ENCODE measurements at regions not wholly inside any gene's neighbourhood (a gene's known extent, or its start where the extent isn't known, plus 50 kb on each side); places are given as distances from the start of the nearest gene placed in this dataset.

DNA sequence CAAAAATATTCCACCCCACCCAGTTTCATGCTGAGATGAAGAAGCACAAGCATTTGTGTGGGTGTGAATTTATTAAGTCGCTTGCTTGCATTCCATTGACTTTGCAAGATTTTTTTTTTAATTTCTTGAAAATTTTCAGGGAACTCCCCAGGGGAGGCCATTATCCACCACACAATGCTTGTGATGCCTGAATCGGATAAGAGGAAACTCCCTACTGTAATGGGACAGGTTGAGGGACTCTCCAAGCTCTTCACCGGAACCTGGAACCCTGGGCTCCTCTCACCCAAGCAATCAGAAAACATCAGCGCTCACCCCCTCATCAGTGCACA lies 153.6 kb upstream of the ZMIZ1 start:
- Histone ChIP-seq H3K4me1 (no peaks in the 10 kb centered on the region), H3K4me3 (ENCODE audit: low read depth, low read length) (no peak overlapping the region), H3K27me3 (no peaks in the 10 kb centered on the region)

DNA sequence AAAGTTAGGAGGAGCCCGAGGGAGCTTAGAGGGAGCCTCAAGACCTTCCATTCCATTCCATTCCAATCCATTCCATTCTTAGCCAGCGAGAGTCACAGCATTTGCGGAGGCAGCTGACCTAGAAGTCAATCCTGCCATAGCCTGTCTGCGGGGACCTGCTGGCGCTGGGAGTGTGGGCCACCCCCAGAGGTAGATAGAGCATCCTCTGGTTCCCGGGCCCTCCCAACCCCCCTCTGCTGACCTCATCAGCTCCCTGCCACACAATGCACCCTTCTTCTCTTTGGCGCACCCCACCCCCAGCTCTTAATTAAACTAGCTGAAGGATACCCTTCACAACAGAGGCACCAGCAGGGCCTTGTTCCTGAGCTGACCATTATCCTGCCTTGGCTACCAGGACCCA lies 152.5 kb upstream of the ZMIZ1 start:
- Histone ChIP-seq H3K9me3 (no peaks in the 10 kb centered on the region), H3K27me3 (no peaks in the 10 kb centered on the region), H3K4me3 (ENCODE audit: low read depth, low read length) (no peak overlapping the region), H3K36me3 (no peaks in the 10 kb centered on the region), H3K4me1 (no peaks in the 10 kb centered on the region)
- TF ChIP-seq, protein P1, sequence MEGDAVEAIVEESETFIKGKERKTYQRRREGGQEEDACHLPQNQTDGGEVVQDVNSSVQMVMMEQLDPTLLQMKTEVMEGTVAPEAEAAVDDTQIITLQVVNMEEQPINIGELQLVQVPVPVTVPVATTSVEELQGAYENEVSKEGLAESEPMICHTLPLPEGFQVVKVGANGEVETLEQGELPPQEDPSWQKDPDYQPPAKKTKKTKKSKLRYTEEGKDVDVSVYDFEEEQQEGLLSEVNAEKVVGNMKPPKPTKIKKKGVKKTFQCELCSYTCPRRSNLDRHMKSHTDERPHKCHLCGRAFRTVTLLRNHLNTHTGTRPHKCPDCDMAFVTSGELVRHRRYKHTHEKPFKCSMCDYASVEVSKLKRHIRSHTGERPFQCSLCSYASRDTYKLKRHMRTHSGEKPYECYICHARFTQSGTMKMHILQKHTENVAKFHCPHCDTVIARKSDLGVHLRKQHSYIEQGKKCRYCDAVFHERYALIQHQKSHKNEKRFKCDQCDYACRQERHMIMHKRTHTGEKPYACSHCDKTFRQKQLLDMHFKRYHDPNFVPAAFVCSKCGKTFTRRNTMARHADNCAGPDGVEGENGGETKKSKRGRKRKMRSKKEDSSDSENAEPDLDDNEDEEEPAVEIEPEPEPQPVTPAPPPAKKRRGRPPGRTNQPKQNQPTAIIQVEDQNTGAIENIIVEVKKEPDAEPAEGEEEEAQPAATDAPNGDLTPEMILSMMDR (IDR thresholded peaks at IDR 0.05; ENCODE audit: low read depth, low read length), result no peak
- no peak for DNase-seq

More for the DNA sequence above, 153.6 kb upstream of the ZMIZ1 start:
- no peak for DNase-seq
- H3K9me3 ChIP-seq, result no peaks in the 10 kb centered on the region
- TF ChIP-seq, protein P1 (IDR thresholded peaks at IDR 0.05; ENCODE audit: low read depth, low read length), result no peak
- no peaks in the 10 kb centered on the region for H3K36me3 ChIP-seq

DNA sequence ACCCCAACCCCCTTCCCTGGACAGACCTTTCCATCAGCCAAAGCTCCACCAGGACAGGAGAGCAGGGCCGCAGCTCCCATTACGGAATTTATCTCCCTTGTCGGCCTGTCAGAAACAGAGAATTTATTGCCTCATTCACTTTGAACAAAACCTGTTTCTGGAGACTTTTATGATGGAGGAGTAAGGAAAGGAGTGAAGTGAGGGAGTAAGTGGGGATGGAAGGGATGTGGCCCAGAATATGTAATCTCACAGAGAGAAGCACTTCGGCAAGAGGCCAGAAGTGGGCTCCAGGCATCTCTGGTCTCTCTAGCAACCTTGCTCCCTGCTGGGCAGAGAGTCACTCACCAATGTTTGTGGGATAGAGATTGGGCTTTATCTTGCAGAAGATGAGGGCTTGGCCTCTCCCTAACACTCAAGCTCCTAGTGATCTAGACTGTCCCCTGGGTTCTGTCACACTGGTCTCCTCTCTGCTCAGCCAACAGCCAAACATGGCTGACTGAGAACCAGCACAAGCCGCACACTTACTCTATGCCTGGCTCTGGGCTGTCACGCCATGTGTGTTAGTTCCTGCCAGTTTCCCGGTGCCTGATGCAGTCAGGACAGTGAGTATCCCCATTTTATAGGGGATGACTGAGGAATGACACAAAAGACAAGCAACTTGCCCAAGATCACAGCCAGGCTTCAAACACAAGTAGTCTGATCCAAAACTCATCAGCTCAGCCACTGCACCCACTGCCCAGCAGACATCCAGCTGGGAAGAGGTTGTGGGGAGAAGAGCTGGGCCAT lies 149.4 kb upstream of the ZMIZ1 start:
- H3K4me1 ChIP-seq, result peaks cover 6% of the 10 kb centered on the region; the same call in 1 of the 2 replicates
- no peak for DNase-seq
- H3K9me3 ChIP-seq, result no peaks in the 10 kb centered on the region
- no peak overlapping the region for H3K4me3 ChIP-seq (ENCODE audit: low read depth, low read length)
- no peaks in the 10 kb centered on the region for H3K27me3 ChIP-seq
- TF ChIP-seq, protein P1 (IDR thresholded peaks at IDR 0.05; ENCODE audit: low read depth, low read length), result no peak
- H3K36me3 ChIP-seq, result no peaks in the 10 kb centered on the region

DNA sequence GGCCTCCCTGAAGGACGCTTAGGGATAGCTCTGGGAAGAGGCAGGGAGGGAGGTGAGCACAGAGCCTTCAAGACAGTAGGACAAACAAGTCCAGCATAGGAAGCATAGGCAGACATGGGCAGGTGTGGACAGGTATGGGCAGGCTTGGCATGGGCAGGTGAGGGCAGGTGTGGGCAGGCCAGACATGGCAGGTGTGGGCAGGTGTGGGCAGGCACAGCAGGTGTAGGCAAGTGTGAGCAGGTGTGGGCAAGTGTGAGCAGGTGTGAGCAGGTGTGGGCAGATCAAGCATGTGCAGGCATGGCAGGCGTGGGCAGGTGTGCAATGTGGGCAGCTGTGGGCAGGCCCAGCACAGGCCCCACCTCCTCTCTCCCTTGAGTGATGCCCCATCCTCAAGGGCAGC lies 148.8 kb upstream of the ZMIZ1 start:
- Histone ChIP-seq H3K4me3 (ENCODE audit: low read depth, low read length) (no peak overlapping the region), H3K27me3 (no peaks in the 10 kb centered on the region), H3K36me3 (no peaks in the 10 kb centered on the region), H3K9me3 (no peaks in the 10 kb centered on the region), H3K4me1 (peaks cover 6% of the 10 kb centered on the region)
- TF ChIP-seq, protein P1 (IDR thresholded peaks at IDR 0.05; ENCODE audit: low read depth, low read length), result no peak
- no peak for DNase-seq

DNA sequence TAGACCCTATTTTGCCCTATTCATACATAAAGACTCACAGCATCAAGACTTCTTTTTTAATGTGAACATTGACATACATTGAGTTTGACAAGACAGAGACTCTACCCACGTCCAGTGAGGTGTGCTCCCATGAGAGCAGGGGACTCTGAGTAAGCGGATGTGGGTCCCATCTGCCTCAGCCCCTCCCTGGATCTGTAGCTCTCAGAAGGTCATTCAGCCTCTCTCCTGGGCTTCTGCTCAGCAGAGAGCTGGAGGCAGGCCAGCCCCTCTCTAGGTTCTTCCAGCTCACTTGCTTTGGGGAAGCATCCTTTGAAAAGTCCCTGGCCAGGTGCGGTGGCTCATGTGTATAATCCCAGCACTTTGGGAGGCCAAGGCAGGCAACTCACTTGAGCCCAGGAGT lies 146.9 kb upstream of the ZMIZ1 start:
- no peaks in the 10 kb centered on the region for H3K9me3 ChIP-seq
- DNase-seq, result no peak
- H3K4me1 ChIP-seq, result peaks cover 9% of the 10 kb centered on the region
- TF ChIP-seq, protein P1 (IDR thresholded peaks at IDR 0.05; ENCODE audit: low read depth, low read length), result no peak
- H3K27me3 ChIP-seq, result no peaks in the 10 kb centered on the region
- no peak overlapping the region for H3K4me3 ChIP-seq (ENCODE audit: low read depth, low read length)
- no peaks in the 10 kb centered on the region for H3K36me3 ChIP-seq

DNA sequence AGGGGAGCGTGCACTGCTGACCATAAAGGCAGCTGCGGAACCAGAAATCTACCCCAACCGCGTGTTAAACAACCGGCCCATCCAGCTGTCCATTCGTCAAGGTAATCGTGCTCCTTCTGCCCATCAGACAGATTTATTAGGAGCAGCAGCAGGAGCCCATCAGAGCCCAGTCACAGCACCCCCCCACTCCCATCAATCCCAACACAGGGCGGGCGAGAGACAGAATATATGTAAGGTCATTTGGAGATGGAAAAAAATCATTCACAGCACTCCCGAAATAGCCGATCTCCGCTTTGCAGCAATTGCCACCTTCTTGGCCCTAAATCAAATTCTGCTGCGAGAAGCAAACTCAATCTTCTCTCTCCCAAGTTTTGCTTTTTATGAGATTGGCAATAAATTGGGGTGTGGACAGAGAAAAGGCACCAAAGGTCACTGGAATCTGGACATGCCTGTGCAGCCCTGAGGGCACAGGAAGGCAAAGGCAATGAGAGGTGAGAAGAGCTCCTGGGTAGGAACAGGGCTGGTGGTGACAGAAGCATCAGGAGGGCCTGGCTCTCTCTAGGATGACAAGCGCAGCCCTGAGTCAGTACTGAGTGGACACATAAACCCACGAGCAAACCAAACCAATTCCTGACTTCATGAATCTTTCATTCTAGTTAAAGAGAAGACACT lies 145.0 kb upstream of the ZMIZ1 start:
- Histone ChIP-seq H3K9me3 (no peaks in the 10 kb centered on the region), H3K4me3 (ENCODE audit: low read depth, low read length) (no peak overlapping the region), H3K27me3 (no peaks in the 10 kb centered on the region), H3K4me1 (peaks cover 9% of the 10 kb centered on the region), H3K36me3 (no peaks in the 10 kb centered on the region)
- TF ChIP-seq, protein P1 (IDR thresholded peaks at IDR 0.05; ENCODE audit: low read depth, low read length), result no peak
- DNase-seq, result no peak
